SU-DHL-6 (cell line): ENCODE measurements at regions not wholly inside any gene's neighbourhood (a gene's known extent, or its start where the extent isn't known, plus 50 kb on each side); places are given as distances from the start of the nearest gene placed in this dataset.

Experiments
- H2AFZ ChIP-seq: fragments of 200-600 bp; sonication (generic); 2 replicates; pipeline ENCODE4 v1.6.1; 2014; ENCODE audit warnings: low read depth, mild to moderate bottlenecking, moderate library complexity, mixed read lengths, antibody characterized with exemption, low read length; ENCODE audit not compliant: severe bottlenecking
- H3F3A ChIP-seq: fragments of 200-600 bp; shearing (Covaris generic); 2 replicates; pipeline ENCODE4 v1.6.0; 2016; ENCODE audit warnings: antibody characterized with exemption, mild to moderate bottlenecking; ENCODE audit not compliant: insufficient read depth
- H3K27ac ChIP-seq: fragments of 200-600 bp; sonication (generic); 2 replicates; pipeline ENCODE4 v1.5.1; 2016; ENCODE audit warnings: low read depth, mild to moderate bottlenecking, low read length, moderate library complexity, mixed read lengths
- H3K27me3 ChIP-seq: fragments of 200-600 bp; sonication (generic), shearing (Covaris generic); 2 replicates; pipeline ENCODE4 v1.6.0; 2014; ENCODE audit warnings: mild to moderate bottlenecking, low read length
- H3K36me3 ChIP-seq: fragments of 200-600 bp; sonication (generic); 2 replicates; pipeline ENCODE4 v1.6.1; 2014; ENCODE audit warnings: mild to moderate bottlenecking, low read length, mixed read lengths
- H3K4me2 ChIP-seq: fragments of 300-600, 200-600 bp; shearing (Covaris generic), sonication (generic); 2 replicates; pipeline ENCODE4 v1.6.0; 2014; ENCODE audit warnings: low read length, low read depth, mild to moderate bottlenecking; ENCODE audit not compliant: poor library complexity, severe bottlenecking
- H3K4me3 ChIP-seq: fragments of 200-600 bp; sonication (generic); 2 replicates; pipeline ENCODE4 v1.5.1; 2014; ENCODE audit warnings: antibody characterized with exemption, low read length, mild to moderate bottlenecking, mixed read lengths; ENCODE audit not compliant: insufficient read depth, poor library complexity, severe bottlenecking
- H3K79me2 ChIP-seq: fragments of 200-600 bp; sonication (generic); 2 replicates; pipeline ENCODE4 v1.6.1; 2014; ENCODE audit warnings: mild to moderate bottlenecking, low read length, moderate library complexity; ENCODE audit not compliant: insufficient read depth
- H3K9ac ChIP-seq: fragments of 200-600 bp; sonication (generic); 2 replicates; pipeline ENCODE4 v1.7.0; 2014; ENCODE audit warnings: mild to moderate bottlenecking, low read length
- H3K9me2 ChIP-seq: fragments of 200-600 bp; sonication (generic); replicated peaks from 2 replicates; pipeline ENCODE4 v1.6.1; 2014; ENCODE audit warnings: low read length; ENCODE audit not compliant: insufficient read depth
- H3K9me3 ChIP-seq: fragments of 200-600 bp; sonication (generic); 2 replicates; pipeline ENCODE4 v1.6.1; 2014; ENCODE audit warnings: low read length, mixed read lengths; ENCODE audit not compliant: insufficient read depth
- H4K20me1 ChIP-seq: fragments of 200-600 bp; sonication (generic); 2 replicates; pipeline ENCODE4 v1.6.1; 2014; ENCODE audit warnings: low read depth, mild to moderate bottlenecking, antibody characterized with exemption, low read length, moderate library complexity, mixed read lengths
- EZH2phosphoT487 ChIP-seq: fragments of 200-600 bp; sonication (generic), shearing (Covaris generic); conservative IDR thresholded peaks from 2 replicates; pipeline ENCODE4 v1.6.1; 2018; ENCODE audit warnings: mild to moderate bottlenecking, antibody characterized with exemption, low read length, moderate library complexity, mixed read lengths
- TF ChIP-seq, protein P1 (sequence below): fragments of 200-600 bp; sonication (generic); IDR thresholded peaks from one replicate; pipeline ENCODE4 v1.5.1; 2017; ENCODE audit warnings: antibody characterized with exemption, mild to moderate bottlenecking, low read length, moderate library complexity; ENCODE audit not compliant: insufficient read depth, poor library complexity, severe bottlenecking

DNA sequence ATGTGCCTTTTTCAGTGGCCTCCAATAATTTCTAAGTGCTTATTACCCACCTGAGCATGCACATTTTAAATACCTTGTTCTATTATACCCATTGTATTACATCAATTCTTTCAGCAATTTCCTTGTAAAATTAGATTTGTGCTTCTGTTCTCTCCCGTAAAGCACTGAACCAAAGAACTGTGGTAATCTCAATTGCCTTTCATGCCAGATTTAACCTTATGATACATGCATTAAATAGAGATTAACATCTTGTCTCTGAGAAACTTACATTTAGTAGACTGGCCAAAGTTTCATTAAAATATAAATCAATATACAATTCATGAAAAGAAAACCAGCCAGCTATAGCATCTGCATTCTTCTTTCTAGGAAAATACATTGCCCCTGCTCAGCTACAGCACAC lies 137.2 kb downstream of the EFNB2 start:
- Histone ChIP-seq H3K27ac (no peak overlapping the region), H3K79me2 (no peaks in the 10 kb centered on the region)

DNA sequence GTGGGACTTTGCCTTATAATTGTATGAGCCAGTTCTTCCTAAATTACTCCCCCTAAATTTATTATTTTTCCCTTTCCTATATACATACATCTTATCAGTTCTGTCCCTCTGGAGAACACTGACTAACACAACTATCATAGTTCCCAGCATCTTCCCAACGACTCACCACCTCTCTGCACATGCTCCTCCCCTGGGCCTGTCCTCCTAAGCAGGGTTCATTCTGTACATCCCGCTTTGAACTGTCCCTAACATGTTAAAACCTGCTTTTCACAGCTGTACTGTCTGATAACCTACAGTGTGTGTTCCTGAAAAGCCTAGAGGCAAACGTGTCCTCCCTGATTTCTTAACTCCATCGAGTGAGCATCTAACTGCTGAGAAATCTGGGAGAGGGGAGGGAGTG lies 141.7 kb downstream of the EFNB2 start:
- Histone ChIP-seq H4K20me1 (no peaks in the 10 kb centered on the region), H3K36me3 (no peaks in the 10 kb centered on the region), H3K27me3 (no peaks in the 10 kb centered on the region), H3K4me3 (no peak overlapping the region), H3K79me2 (no peaks in the 10 kb centered on the region), H3K9me3 (no peaks in the 10 kb centered on the region), H3K4me2 (no peak overlapping the region), H3F3A (no peaks in the 10 kb centered on the region), H3K9ac (no peak overlapping the region), H2AFZ (no peak overlapping the region), H3K9me2 (no peaks in the 10 kb centered on the region), H3K27ac (no peak overlapping the region)
- TF ChIP-seq, protein P1, sequence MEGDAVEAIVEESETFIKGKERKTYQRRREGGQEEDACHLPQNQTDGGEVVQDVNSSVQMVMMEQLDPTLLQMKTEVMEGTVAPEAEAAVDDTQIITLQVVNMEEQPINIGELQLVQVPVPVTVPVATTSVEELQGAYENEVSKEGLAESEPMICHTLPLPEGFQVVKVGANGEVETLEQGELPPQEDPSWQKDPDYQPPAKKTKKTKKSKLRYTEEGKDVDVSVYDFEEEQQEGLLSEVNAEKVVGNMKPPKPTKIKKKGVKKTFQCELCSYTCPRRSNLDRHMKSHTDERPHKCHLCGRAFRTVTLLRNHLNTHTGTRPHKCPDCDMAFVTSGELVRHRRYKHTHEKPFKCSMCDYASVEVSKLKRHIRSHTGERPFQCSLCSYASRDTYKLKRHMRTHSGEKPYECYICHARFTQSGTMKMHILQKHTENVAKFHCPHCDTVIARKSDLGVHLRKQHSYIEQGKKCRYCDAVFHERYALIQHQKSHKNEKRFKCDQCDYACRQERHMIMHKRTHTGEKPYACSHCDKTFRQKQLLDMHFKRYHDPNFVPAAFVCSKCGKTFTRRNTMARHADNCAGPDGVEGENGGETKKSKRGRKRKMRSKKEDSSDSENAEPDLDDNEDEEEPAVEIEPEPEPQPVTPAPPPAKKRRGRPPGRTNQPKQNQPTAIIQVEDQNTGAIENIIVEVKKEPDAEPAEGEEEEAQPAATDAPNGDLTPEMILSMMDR: no peak

More for the DNA sequence above, 137.2 kb downstream of the EFNB2 start:
- H3K9me2 ChIP-seq: no peaks in the 10 kb centered on the region
- no peaks in the 10 kb centered on the region for H3K27me3 ChIP-seq
- no peaks in the 10 kb centered on the region for H3K36me3 ChIP-seq
- no peak overlapping the region for H2AFZ ChIP-seq
- H3K4me2 ChIP-seq: no peak overlapping the region
- H4K20me1 ChIP-seq: no peaks in the 10 kb centered on the region
- H3K9me3 ChIP-seq: no peaks in the 10 kb centered on the region
- TF ChIP-seq EZH2phosphoT487: no peak
- TF ChIP-seq, protein P1: no peak
- H3K4me3 ChIP-seq: no peak overlapping the region
- no peak overlapping the region for H3K9ac ChIP-seq
- no peaks in the 10 kb centered on the region for H3F3A ChIP-seq

DNA sequence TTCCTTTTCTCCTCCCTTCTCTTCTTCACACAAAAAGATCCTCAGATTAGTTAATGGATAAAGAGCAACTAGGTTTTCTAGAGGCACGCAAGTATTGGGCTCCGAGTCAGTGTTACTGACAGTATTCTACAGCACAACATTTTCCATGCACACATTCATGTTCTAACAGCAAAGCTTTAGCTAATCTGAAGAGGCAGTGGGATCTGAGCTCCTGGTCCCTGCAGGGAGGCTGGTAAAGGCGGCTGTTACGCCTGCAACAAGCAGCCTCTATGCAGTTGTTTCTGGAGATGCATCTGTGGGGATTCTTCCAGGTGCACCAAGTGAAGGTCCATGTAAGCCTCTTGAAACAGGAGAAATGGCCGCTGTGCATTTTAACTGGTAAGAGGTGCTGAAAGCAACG lies 143.8 kb downstream of the EFNB2 start:
- Histone ChIP-seq H2AFZ (no peak overlapping the region), H3K9me3 (no peaks in the 10 kb centered on the region), H3K4me3 (no peak overlapping the region), H3K27me3 (no peaks in the 10 kb centered on the region), H3F3A (no peaks in the 10 kb centered on the region), H4K20me1 (no peaks in the 10 kb centered on the region), H3K9ac (no peak overlapping the region), H3K36me3 (no peaks in the 10 kb centered on the region), H3K79me2 (no peaks in the 10 kb centered on the region), H3K4me2 (no peak overlapping the region), H3K27ac (no peak overlapping the region), H3K9me2 (no peaks in the 10 kb centered on the region)
- TF ChIP-seq EZH2phosphoT487: no peak
- TF ChIP-seq, protein P1: no peak

DNA sequence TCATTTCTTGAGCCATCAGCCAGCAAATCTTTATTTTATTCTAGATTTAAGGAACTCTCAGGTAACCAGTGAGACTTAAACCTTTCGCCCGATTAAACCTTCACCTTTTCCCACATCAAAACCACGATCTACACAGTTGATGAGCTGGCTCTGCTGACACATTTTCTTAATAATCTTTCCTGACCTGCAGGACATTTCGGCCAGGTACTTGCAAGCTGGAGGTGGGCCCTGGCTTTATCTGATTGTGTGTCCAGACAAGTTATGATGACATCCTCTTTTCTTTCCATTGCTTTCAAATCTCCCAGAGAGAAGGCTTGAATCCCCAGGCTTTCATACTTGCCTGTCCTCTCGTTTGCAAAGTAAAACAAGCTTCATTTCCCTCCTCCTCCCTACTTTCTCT lies 144.2 kb downstream of the EFNB2 start:
- Histone ChIP-seq H4K20me1 (no peaks in the 10 kb centered on the region), H3K9ac (no peak overlapping the region), H3K4me3 (no peak overlapping the region), H3K79me2 (no peaks in the 10 kb centered on the region), H3K27ac (no peak overlapping the region), H3K9me3 (no peaks in the 10 kb centered on the region), H3K27me3 (no peaks in the 10 kb centered on the region), H3K36me3 (no peaks in the 10 kb centered on the region), H3K4me2 (no peak overlapping the region), H3K9me2 (no peaks in the 10 kb centered on the region), H3F3A (no peaks in the 10 kb centered on the region), H2AFZ (no peak overlapping the region)
- TF ChIP-seq, protein P1: no peak
- no peak for TF ChIP-seq EZH2phosphoT487
